Putamen (tissue), 1 donor: ENCODE measurements at regions not wholly inside any gene's neighbourhood (a gene's known extent, or its start where the extent isn't known, plus 50 kb on each side); places are given as distances from the start of the nearest gene placed in this dataset.

Experiments used
- DNase-seq: peaks from one replicate; pipeline ENCODE4 v3.0.0-alpha.2; 2016; ENCODE audit warnings: low spot score

DNA sequence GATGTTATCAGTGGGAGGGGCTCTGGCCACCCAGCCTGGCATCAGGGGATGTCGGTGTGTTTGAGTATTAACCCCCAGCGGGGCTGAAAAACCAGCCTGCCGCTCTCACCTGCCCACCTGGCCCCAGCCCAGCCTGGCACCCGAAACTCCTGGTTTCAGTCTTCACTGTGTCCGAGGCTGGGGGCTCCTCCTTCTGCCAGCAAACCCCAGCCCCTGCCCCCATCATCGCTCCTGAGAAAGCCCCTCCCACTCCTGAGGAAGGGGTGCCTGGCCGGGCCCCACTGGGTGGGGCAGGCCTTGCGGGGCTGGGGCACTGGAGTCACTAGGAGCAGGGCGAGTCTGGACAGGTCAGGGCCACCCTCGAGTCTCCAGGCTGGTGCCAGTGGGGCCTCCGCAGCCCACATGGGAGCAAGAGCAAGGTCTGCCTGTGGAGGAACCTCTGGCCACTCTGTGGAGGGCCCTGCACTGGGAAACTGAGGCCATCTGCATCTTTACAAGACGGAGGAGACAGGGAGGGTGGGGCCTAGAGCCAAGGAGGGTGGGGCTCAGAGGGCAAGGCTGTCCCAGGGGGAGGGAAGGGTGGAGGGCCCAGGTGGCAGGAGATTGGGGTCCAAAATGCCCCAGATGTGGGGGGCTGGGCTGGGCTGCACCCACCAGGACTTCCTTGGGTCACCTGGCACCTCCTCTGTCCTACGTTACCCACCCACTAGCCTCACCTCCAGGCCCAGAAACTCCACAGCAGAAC lies 51.5 kb upstream of the NOTCH1 start:
- no peak for DNase-seq

DNA sequence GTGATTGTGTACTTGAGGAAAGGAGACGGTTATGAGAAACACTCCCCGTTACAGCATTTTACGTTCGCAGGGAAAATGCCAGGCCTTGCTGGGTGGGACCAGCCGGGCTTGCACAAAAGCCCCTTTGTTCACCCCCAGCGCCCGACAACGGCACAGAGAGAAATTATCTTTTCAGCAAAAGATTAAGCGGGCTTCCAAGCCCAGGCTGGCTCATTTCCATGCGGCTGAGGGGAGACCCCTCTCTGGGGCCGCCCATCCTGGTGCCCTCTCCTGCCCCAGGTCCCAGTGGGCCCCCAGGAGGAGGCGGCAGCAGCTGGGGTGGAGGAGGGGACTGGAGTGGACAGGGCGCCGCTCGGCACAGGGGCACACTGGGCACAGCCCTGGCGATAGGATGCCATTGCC lies 50.8 kb upstream of the NOTCH1 start:
- DNase-seq: peak; percentile 70

DNA sequence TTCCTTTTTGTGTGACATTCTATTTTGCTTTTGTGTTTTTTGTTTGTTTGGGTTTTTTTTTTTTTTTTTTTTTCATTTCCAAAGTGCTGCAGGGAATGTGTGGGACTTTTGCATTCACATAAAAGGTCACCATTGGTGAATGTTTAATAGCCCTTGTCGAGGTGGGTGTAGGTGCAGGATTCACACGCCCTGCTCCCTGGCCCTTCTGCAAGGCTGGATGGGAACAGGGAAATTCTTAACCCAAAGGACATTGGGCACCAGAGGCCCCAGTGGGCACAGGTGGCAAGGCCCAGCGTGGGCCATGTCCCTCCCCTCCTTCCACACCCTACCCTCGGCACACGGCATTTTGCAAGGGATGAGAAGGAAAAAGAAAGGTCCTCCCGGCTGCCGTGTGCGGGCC lies 50.4 kb upstream of the NOTCH1 start:
- no peak for DNase-seq

DNA sequence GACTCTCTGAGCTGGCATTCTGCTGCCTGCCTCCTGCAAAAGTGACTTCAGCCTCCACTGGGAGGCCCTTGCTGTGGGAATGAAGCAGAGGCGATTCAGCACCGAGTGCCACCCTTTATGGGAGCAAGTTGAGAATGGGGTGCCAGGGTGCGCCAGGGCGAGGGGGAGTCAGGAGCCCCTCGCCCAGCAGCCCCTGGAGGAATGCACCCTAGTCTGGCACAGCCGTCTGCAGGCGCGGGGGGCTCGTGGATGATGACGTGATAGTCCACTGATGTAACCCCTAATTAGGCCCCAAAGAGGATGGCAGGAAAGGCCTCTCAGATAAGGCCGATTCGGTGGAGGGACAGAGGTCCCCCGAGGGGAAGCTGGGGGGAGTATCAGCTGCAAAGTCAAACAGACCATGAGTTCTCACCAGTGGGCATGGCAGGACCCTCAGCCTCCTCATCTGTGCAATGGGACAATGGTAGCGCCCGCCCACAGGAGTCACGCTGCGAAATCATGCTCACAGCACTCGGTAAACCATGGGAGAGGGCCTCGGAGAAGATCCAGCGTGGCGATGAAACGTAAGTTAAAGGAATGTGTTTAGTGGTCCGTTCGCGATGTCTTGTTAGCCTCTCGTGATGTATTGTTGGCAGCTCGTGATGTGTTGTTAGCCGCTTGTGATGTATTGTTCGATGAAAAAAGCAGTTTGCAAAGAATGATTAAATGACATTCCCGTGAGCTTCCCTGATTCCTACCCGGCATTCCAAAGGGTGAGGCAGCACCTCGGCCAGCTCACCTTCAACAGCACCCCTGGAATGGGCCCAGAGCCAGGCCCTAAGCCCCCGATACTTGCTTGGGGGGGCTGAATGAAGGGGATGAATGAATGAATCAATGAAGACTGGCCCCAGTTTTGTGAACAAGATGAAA lies 49.7 kb upstream of the NOTCH1 start:
- DNase-seq: no peak
